Umbilical cord (tissue), 1 donor: ENCODE measurements at regions not wholly inside any gene's neighbourhood (a gene's known extent, or its start where the extent isn't known, plus 50 kb on each side); places are given as distances from the start of the nearest gene placed in this dataset.
"Not testable (repeated sequence)": the region's sequence is repeated elsewhere in the genome, so short reads cannot be mapped to it uniquely, and the experiment has no call there.

Source experiments
- DNase-seq: peaks from one replicate; pipeline ENCODE4 v3.0.0-alpha.2; 2015; ENCODE audit warnings: low spot score

- DNase-seq, result no peak
These were observed 733.0 kb downstream of the ZPLD1 start for GRCh38 chr3:103167850-103168249.

- DNase-seq, result no peak
These were observed 734.5 kb downstream of the ZPLD1 start for GRCh38 chr3:103169289-103169688.

GRCh38 chr3:103170651-103171050 lies 735.8 kb downstream of the ZPLD1 start:
- no peak for DNase-seq

GRCh38 chr3:103173940-103174339 lies 739.1 kb downstream of the ZPLD1 start:
- DNase-seq, result no peak

GRCh38 chr3:103181160-103181559 lies 746.3 kb downstream of the ZPLD1 start:
- no peak for DNase-seq

GRCh38 chr3:103184772-103185171 lies 750.0 kb downstream of the ZPLD1 start:
- no peak for DNase-seq

GRCh38 chr3:103189941-103190340 lies 755.1 kb downstream of the ZPLD1 start:
- DNase-seq, result peak; percentile 93

- peak; percentile 63 for DNase-seq
These were observed 760.4 kb downstream of the ZPLD1 start for GRCh38 chr3:103195216-103195615.

- DNase-seq, result no peak
These were observed 768.6 kb downstream of the ZPLD1 start for GRCh38 chr3:103203441-103203840.

GRCh38 chr3:103210583-103210982 lies 775.8 kb downstream of the ZPLD1 start:
- peak; percentile 16 for DNase-seq

- no peak for DNase-seq
These were observed 783.3 kb downstream of the ZPLD1 start for GRCh38 chr3:103218146-103218545.

- DNase-seq, result no peak
These were observed 784.0 kb downstream of the ZPLD1 start for GRCh38 chr3:103218793-103219192.

- no peak for DNase-seq
These were observed 792.8 kb downstream of the ZPLD1 start for GRCh38 chr3:103227651-103228050.

GRCh38 chr3:103247459-103247858 lies 812.6 kb downstream of the ZPLD1 start:
- no peak for DNase-seq

- not testable (repeated sequence) for DNase-seq
These were observed 820.0 kb downstream of the ZPLD1 start for GRCh38 chr3:103254827-103255226.

- no peak for DNase-seq
These were observed 834.5 kb downstream of the ZPLD1 start for GRCh38 chr3:103269287-103269686.

GRCh38 chr3:103271575-103271974 lies 836.8 kb downstream of the ZPLD1 start:
- DNase-seq, result no peak

GRCh38 chr3:103295974-103296570 lies 861.3 kb downstream of the ZPLD1 start:
- peak; percentile 30 for DNase-seq

- not testable (repeated sequence) for DNase-seq
These were observed 862.7 kb downstream of the ZPLD1 start for GRCh38 chr3:103297502-103297901.

GRCh38 chr3:103306104-103306503 lies 871.3 kb downstream of the ZPLD1 start:
- peak; percentile 13 for DNase-seq

GRCh38 chr3:103308921-103309320 lies 874.1 kb downstream of the ZPLD1 start:
- no peak for DNase-seq

- peak; percentile 5 for DNase-seq
These were observed 885.1 kb downstream of the ZPLD1 start for GRCh38 chr3:103319912-103320311.

GRCh38 chr3:103337179-103337845 lies 902.5 kb downstream of the ZPLD1 start:
- DNase-seq, result no peak
